Nucleus accumbens (tissue), 56 donors: ENCODE measurements at regions not wholly inside any gene's neighbourhood (a gene's known extent, or its start where the extent isn't known, plus 50 kb on each side); places are given as distances from the start of the nearest gene placed in this dataset.

ENCODE experiments used
- DNase-seq, 56 donors: peaks; one replicate each; lab custom pipeline; 2025; lab: John Stamatoyannopoulos, UW

- DNase-seq: peak in 1 of 56 donors; percentile 17
Observed at GRCh38 chr11:92770419-92770818, 199.0 kb upstream of the MTNR1B start.

GRCh38 chr11:92770981-92771380, 198.5 kb upstream of the MTNR1B start:
- DNase-seq: no peak

- no peak for DNase-seq
Observed at GRCh38 chr11:92771701-92772100, 197.8 kb upstream of the MTNR1B start.

GRCh38 chr11:92775003-92775676, 194.3 kb upstream of the MTNR1B start:
- no peak for DNase-seq

- no peak for DNase-seq
Observed at GRCh38 chr11:92776676-92777075, 192.8 kb upstream of the MTNR1B start.

- DNase-seq: no peak
Observed at GRCh38 chr11:92779746-92780145, 189.7 kb upstream of the MTNR1B start.

- no peak for DNase-seq
Observed at GRCh38 chr11:92781151-92781550, 188.3 kb upstream of the MTNR1B start.

GRCh38 chr11:92782806-92783205, 186.6 kb upstream of the MTNR1B start:
- no peak for DNase-seq

GRCh38 chr11:92784331-92784730, 185.1 kb upstream of the MTNR1B start:
- peak in 7 of 56 donors; percentile 1 to 52 (median 22) for DNase-seq

- DNase-seq: no peak
Observed at GRCh38 chr11:92787638-92788037, 181.8 kb upstream of the MTNR1B start.

- peak in 7 of 56 donors; percentile 7 to 49 (median 30) for DNase-seq
Observed at GRCh38 chr11:92789761-92790160, 179.7 kb upstream of the MTNR1B start.

- no peak for DNase-seq
Observed at GRCh38 chr11:92790366-92790765, 179.1 kb upstream of the MTNR1B start.

- DNase-seq: no peak
Observed at GRCh38 chr11:92790926-92791616, 178.4 kb upstream of the MTNR1B start.

GRCh38 chr11:92791886-92792285, 177.6 kb upstream of the MTNR1B start:
- DNase-seq: no peak

GRCh38 chr11:92793189-92793588, 176.3 kb upstream of the MTNR1B start:
- no peak for DNase-seq

- no peak for DNase-seq
Observed at GRCh38 chr11:92794783-92795182, 174.7 kb upstream of the MTNR1B start.

GRCh38 chr11:92796744-92797143, 172.7 kb upstream of the MTNR1B start:
- no peak for DNase-seq

- no peak for DNase-seq
Observed at GRCh38 chr11:92797874-92798273, 171.6 kb upstream of the MTNR1B start.

- no peak for DNase-seq
Observed at GRCh38 chr11:92801685-92802084, 167.8 kb upstream of the MTNR1B start.

- DNase-seq: no peak
Observed at GRCh38 chr11:92802644-92803043, 166.8 kb upstream of the MTNR1B start.

- no peak for DNase-seq
Observed at GRCh38 chr11:92803391-92803790, 166.1 kb upstream of the MTNR1B start.

- DNase-seq: no peak
Observed at GRCh38 chr11:92804388-92804966, 165.0 kb upstream of the MTNR1B start.
